ENCODE measurements at regions not wholly inside any gene's neighbourhood (a gene's known extent, or its start where the extent isn't known, plus 50 kb on each side); places are given as distances from the start of the nearest gene placed in this dataset.

DNA sequence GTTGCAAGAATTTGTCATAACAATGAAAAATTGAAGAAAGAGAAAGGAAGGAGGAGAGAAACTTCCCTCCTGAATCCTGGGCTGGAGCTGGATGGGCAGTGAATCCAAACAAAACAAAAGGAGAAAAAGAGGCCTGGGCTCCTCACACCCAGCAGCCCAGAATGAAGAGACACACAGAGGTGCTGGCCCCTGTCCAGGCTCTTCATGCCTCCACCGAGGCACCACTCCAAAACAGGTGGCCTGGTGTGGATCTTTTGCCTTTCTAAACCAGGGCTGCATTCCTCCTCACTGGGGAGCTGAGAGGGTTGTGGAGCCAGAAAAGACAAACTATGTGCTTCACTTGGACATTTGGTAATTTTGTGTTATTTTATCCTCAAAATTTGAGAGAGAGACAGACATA lies 76.0 kb downstream of the FAM124B start:
- no peak for DNase-seq (ENCODE audit: low read depth in 2 of 3, low spot score in 1 of 3)

- DNase-seq (ENCODE audit: low read depth in 2 of 3, low spot score in 1 of 3), result no peak
Observed at GRCh38 chr2:224324604-224325003, 77.3 kb downstream of the FAM124B start.

DNA sequence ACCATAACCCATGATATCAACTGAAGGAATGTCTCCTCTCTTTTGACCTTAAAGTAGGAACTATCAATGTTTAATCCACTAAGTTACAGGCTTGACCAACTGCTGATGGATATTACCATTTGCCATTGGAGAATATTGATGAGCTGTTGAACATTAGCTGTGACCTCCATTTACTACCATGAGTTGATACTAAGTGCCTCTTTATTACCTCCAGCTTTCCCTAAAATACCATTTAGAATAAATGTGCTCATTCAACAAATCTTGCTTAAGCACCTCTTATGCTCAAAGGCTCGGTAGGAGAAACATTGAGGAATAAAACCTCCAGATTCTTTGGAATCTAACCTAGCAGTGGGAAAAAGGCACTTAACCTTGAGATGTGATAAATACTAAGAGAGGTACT lies 81.2 kb downstream of the FAM124B start:
- no peak for DNase-seq (ENCODE audit: low read depth in 2 of 3, low spot score in 1 of 3)

GRCh38 chr2:224319750-224320149 lies 82.2 kb downstream of the FAM124B start:
- DNase-seq (ENCODE audit: low read depth in 2 of 3, low spot score in 1 of 3), result no peak

DNA sequence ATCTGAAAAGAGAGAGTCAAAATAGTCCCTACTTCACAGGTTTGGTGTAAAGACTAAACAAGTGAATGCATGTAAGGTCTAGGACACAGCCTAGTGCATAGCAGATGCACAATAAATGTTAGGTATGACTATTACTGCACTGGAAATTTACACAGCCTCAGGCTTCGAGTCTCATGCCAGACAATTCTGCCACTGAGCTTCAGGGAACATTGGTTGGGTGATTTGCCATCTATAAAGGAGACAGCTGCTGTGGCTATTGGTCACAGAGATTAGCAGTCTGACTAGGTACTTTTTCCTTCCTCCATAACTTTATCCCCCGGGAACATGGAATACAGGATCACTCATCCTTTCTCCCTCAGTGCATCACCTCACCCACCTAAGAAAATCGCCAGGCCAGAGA lies 89.2 kb downstream of the FAM124B start:
- DNase-seq (ENCODE audit: low read depth in 2 of 3, low spot score in 1 of 3), result no peak

DNA sequence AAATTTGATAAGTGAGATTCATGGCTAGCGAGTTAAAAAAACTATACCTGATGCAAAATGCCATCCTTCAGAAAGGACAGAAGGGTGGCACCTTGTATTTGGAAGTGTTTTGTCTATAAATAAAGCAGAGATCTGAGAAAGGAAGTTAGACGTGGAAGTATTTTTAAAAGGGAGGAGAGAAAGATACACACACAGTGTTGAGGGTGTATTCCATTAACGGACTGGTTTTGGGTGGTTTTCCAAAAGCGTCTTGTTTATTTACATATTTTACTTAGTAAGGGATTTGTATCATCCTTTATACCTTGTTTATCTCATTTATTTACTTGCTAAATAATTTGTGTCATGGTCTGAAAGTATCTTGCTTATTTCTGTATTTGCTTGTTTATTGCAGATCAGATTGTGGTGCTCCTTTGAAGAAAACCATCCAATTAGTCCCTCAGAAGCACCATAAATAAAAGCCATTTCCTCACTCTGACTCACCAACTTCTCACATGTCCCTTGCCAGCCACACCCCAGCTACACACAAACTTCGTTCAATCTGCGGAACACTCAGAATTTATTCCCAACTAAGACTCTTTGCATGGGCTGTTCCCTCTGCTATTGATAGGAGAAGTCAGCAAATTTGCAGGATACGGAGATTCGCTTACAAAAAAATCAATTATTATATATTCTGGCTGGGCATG lies 90.8 kb downstream of the FAM124B start:
- DNase-seq (ENCODE audit: low read depth in 2 of 3, low spot score in 1 of 3), result no peak

GRCh38 chr2:224309176-224309575 lies 92.7 kb downstream of the FAM124B start:
- no peak for DNase-seq (ENCODE audit: low read depth in 2 of 3, low spot score in 1 of 3)

DNA sequence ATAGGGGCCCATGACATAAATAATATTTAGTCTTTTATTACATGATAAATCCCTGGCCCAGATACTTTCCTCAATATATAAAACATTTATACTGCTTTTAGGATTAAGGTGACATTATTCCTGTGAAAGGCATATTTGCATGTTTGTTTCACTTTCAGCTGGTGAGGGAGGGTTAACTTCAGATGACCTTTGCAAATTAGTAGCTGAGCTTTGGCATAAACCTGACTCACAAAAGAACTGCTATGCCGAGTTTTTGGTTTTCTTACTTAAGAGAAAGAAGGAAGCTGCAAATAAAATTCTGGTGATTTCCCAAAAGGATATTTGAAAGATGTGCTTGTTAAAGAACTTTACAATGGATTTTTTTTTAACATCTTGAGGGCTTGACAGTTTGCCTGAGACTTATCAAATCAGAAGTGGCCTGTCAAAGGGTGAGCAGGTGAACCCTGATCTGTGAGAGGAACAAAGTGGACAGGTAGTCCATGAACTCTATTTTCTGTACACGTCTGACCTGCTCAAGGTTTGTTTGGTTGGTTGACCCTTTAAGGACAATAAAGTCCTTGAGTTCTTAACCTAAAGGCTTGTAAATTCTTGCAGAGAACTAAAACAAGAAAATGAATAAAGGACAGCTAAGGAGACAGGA lies 93.5 kb downstream of the FAM124B start:
- DNase-seq (ENCODE audit: low read depth in 2 of 3, low spot score in 1 of 3), result no peak

DNA sequence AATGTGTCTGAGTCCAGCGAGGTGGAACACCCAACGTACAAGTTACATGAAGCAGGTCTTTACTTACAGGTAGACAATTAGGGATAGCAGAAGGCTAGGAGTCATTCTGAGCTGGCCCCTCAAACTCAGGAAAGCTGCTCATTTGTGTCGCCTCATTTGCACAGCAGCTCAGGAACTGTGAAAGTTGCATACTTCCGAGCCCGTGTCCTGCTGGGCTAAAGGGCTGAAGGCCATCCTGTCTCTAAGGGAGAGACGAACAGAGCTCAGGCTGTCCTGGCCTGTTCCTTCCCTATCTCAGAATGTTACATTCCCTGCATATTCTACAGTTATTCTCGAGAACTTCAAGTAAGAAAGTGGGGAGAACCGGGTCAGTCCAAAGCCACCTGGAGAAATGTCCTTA lies 99.0 kb downstream of the FAM124B start:
- no peak for DNase-seq (ENCODE audit: low read depth in 2 of 3, low spot score in 1 of 3)

GRCh38 chr2:224293976-224294375 lies 107.9 kb downstream of the FAM124B start:
- DNase-seq (ENCODE audit: low read depth in 2 of 3, low spot score in 1 of 3), result no peak

- no peak for DNase-seq (ENCODE audit: low read depth in 2 of 3, low spot score in 1 of 3)
Observed at GRCh38 chr2:224287531-224287930, 114.4 kb downstream of the FAM124B start.

DNA sequence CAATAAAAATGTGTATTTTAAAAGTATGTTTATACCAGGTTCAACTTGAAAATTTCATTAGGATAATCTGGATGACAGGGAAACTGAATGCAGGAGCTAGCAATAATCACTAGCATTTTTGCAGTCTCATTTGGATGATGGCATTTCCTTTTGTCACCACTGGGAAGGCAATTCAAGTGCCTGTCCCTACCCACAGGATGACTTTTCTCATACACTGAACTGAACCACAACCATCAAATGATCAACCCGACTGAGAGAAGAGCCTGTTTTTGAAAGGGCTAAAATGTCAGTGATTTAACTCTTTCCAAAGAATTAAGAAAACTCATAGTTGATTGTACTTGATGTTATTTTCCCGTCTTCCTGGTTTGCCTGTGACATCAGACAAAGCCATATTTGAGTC lies 115.0 kb downstream of the FAM124B start:
- DNase-seq (ENCODE audit: low read depth in 2 of 3, low spot score in 1 of 3), result no peak

DNA sequence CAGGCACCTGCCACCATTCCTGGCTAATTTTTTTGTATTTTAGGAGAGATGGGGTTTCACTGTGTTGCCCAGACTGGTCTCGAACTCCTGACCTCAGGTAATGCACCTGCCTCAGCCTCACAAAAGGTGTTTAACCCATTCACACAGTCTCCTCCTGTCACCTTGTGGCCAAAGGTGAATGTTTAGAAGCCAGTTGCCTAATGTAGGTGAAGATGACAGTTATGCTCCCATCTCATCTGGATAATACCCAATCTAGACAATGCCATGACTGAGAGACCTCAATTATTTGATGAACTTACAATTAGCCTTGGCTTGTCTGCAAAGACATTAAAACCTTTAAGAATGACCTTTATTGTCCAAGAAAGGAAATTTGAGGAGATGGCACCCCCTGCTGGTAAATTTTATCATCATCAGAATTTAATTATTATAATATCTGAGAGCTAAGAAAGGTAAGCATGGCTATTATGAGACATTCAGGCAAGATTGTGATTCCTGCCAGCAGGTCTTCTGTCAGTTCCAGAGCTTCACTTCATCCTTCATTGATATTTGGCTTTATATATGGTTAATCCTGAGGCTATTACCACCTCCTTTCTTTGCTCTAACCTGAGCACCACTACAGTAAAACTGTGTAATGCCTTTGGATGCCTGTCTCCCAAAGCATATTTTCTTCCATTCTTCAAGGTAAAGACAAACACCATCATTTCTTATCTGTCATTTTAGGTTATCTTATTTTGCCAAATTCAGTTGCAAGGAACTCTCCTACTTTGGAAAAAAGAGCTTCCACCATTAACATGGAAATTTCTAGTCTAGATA lies 117.6 kb downstream of the FAM124B start:
- peak in 1 of 3 donors; percentile 44 for DNase-seq (ENCODE audit: low read depth in 2 of 3, low spot score in 1 of 3)

DNA sequence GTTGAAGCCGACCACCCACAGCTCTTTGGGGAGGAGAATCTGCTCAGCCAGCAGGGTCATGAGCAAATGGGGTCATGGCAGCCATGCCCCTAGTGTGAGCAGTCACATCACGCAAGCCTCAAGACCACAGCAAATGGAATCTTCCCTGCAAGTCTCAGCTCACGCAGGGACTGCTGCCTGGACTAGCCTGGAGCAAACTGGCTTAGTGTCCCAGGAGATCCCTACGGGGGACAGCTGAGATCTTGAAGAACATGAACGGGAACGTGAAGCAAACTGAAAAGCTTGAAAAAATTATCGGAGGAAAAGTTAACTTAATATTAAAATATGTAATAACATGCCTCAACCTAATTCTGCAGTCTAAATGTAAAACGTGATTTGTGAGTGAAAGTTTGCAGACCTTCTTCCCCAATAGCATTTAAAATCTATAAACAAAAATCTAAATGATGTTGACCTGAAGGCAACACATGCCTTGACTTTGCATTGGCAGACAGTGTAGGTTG lies 118.4 kb downstream of the FAM124B start:
- no peak for DNase-seq (ENCODE audit: low read depth in 2 of 3, low spot score in 1 of 3)

- no peak for DNase-seq (ENCODE audit: low read depth in 2 of 3, low spot score in 1 of 3)
Observed at GRCh38 chr2:224281374-224281773, 120.5 kb downstream of the FAM124B start.

DNA sequence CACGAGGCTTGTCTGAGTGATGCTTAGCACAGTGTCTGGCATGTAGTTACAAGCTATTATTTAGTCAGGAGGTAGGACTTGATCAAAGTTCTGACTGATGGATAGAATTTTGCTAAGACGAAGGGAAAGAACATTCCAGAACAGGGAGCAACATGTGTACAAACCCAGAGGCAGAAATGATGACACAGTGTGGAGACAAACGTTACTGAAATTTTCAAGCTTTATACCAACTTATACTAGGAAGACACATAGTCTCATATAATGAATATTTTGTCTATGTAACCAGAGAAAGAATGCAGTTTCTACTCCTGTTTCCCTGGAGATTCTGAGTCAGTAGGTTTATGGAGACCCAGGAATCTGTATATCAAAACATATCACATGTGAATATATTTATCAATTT lies 123.4 kb downstream of the FAM124B start:
- no peak for DNase-seq (ENCODE audit: low read depth in 2 of 3, low spot score in 1 of 3)

- DNase-seq (ENCODE audit: low read depth in 2 of 3, low spot score in 1 of 3), result no peak
Observed at GRCh38 chr2:224276251-224276650, 125.7 kb downstream of the FAM124B start.

GRCh38 chr2:224272237-224272910 lies 129.5 kb downstream of the FAM124B start:
- no peak for DNase-seq (ENCODE audit: low read depth in 2 of 3, low spot score in 1 of 3)

DNA sequence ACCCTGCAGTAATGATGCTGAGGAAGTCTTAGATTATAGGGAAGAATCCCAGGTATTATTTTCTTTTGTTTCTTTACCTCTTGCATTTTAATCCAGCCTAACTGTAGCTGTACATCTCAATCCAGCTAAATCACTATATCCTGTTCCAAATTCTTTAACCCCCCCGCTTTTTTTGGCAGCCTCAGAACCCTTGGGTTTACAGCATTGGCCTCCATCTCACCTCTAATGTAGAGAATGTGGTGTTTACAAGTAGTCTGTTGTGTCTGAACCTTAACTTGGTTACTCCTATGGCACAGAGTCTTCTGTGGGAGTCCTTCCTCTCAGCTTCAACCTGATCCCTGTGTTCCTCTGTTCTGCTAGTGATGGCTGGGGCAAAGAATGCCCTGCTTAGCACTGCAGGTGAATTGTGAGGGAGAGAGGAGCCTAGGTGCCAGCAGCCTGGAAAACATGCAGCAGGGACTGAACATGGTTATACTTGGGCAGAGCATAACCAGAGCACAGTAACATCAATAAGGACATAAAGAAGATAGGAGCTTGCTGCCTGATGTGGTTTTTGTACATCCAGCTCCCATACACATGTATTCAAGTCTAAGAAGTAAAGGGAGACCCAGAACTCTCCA lies 130.2 kb downstream of the FAM124B start:
- no peak for DNase-seq (ENCODE audit: low read depth in 2 of 3, low spot score in 1 of 3)

DNA sequence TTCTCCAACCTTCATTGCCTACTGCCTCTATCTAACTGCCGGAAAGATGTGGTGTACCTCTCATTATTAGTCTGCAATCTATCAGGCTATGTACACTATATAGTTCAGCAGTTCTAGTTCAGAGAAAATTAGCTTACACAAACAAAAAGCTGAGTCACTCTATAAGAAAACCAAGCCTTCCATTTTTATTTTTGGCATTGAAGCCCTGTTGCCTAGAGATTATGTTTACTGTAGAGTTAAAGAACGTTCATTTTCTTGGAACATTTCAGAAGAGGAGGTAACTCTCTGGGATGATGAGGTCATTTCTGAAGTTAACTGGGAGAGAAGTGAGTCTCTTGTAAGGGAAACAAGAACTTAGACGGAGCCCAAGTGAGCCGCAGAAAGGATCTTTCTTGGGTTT lies 133.5 kb downstream of the FAM124B start:
- no peak for DNase-seq (ENCODE audit: low read depth in 2 of 3, low spot score in 1 of 3)

GRCh38 chr2:224264259-224264658 lies 137.6 kb downstream of the FAM124B start:
- no peak for DNase-seq (ENCODE audit: low read depth in 2 of 3, low spot score in 1 of 3)

Measured in stimulated activated CD4-positive, alpha-beta T cell treated with anti-CD3 and anti-CD28 coated beads, Interleukin-12 subunit alpha, Interleukin-12 subunit beta, amount 100 ng/mL, for 48 hours (primary cell).